Vagina (tissue), 2 donors: ENCODE measurements at regions not wholly inside any gene's neighbourhood (a gene's known extent, or its start where the extent isn't known, plus 50 kb on each side); places are given as distances from the start of the nearest gene placed in this dataset.

Experiments used
- DNase-seq, 2 donors: peaks; one replicate each; pipeline ENCODE4 v3.0.0-alpha.2; 2017; ENCODE audit errors: extremely low spot score in 2 of 2
- H3K27ac ChIP-seq: fragments of 200-600 bp; sonication (generic); one replicate; pipeline ENCODE4 v1.5.1; 2019
- H3K27me3 ChIP-seq: fragments of 200-600 bp; sonication (generic); one replicate; pipeline ENCODE4 v1.5.1; 2019
- H3K36me3 ChIP-seq, 2 donors: fragments of 200-600 bp; sonication (generic); one replicate each; pipeline ENCODE4 v1.5.1; 2017 to 2019
- H3K4me1 ChIP-seq: fragments of 200-600 bp; sonication (generic); one replicate; pipeline ENCODE4 v1.5.1; 2019
- H3K4me3 ChIP-seq, 2 donors: fragments of 200-600 bp; sonication (generic); 1 replicate in 1 of 2; 2 replicates in 1 of 2; pipeline ENCODE4 v1.5.1; 2016 to 2019
- H3K9me3 ChIP-seq: fragments of 200-600 bp; sonication (generic); one replicate; pipeline ENCODE4 v1.5.1; 2019
- CTCF ChIP-seq, 3 experiments: fragments of 450-650 bp in 2 of 3; fragments of 200-600 bp in 1 of 3; sonication (generic) in 1 of 3; IDR thresholded peaks; one replicate each; pipeline ENCODE4 v1.5.1; 2017 to 2019; ENCODE audit warnings: antibody characterized with exemption in 3 of 3, mild to moderate bottlenecking in 2 of 3, moderate library complexity in 2 of 3
- POLR2A ChIP-seq, 2 donors: fragments of 450-650 bp; IDR thresholded peaks; one replicate each; pipeline ENCODE4 v1.6.1; 2017; ENCODE audit warnings: antibody characterized with exemption in 2 of 2, mild to moderate bottlenecking in 2 of 2, moderate library complexity in 2 of 2
- POLR2AphosphoS5 ChIP-seq, 2 donors: sonication (generic); formaldehyde crosslinking; IDR thresholded peaks; one replicate each; pipeline ENCODE4 v1.9.0; 2017; ENCODE audit warnings: antibody characterized with exemption in 2 of 2, mild to moderate bottlenecking in 2 of 2, low read depth in 1 of 2; ENCODE audit not compliant: insufficient read depth in 1 of 2
- intact Hi-C: fragments of 100-400 bp; cut with DNase I; formaldehyde crosslinking; loops from one replicate; pipeline ENCODE4 v1.15.1; 2023

GRCh38 chr11:36730761-36731160, 132.7 kb upstream of the RAG2 start:
- H3K27ac ChIP-seq: no peak overlapping the region
- no peaks in the 10 kb centered on the region for H3K4me1 ChIP-seq
- no peak for DNase-seq
- no peaks in the 10 kb centered on the region for H3K9me3 ChIP-seq
- H3K27me3 ChIP-seq: no peaks in the 10 kb centered on the region
- intact Hi-C loops: no loop called here
- no peak overlapping the region for H3K4me3 ChIP-seq
- H3K36me3 ChIP-seq: no peaks in the 10 kb centered on the region
- TF ChIP-seq POLR2AphosphoS5 (IDR thresholded peaks at IDR 0.05; ENCODE audit: insufficient read depth in 1 of 2, low read depth in 1 of 2) (no peak), CTCF (IDR thresholded peaks at IDR 0.05) (no peak), POLR2A (IDR thresholded peaks at IDR 0.05) (no peak)

- Histone ChIP-seq H3K4me3 (no peak overlapping the region), H3K27ac (no peak overlapping the region), H3K4me1 (no peaks in the 10 kb centered on the region), H3K36me3 (no peaks in the 10 kb centered on the region), H3K9me3 (no peaks in the 10 kb centered on the region), H3K27me3 (no peaks in the 10 kb centered on the region)
- TF ChIP-seq POLR2AphosphoS5 (IDR thresholded peaks at IDR 0.05; ENCODE audit: insufficient read depth in 1 of 2, low read depth in 1 of 2) (no peak), CTCF (IDR thresholded peaks at IDR 0.05) (no peak), POLR2A (IDR thresholded peaks at IDR 0.05) (no peak)
- no peak for DNase-seq
- intact Hi-C loops: no loop called here
These were observed 131.8 kb upstream of the RAG2 start for GRCh38 chr11:36729825-36730224.

GRCh38 chr11:36726420-36726819, 128.4 kb upstream of the RAG2 start:
- Histone ChIP-seq H3K4me3 (no peak overlapping the region), H3K4me1 (no peaks in the 10 kb centered on the region), H3K36me3 (no peaks in the 10 kb centered on the region), H3K9me3 (no peaks in the 10 kb centered on the region), H3K27ac (no peak overlapping the region), H3K27me3 (no peaks in the 10 kb centered on the region)
- no peak for TF ChIP-seq POLR2AphosphoS5 (IDR thresholded peaks at IDR 0.05; ENCODE audit: insufficient read depth in 1 of 2, low read depth in 1 of 2)
- TF ChIP-seq POLR2A (IDR thresholded peaks at IDR 0.05): no peak
- intact Hi-C loops: no loop called here
- DNase-seq: no peak

GRCh38 chr11:36724742-36725385, 126.8 kb upstream of the RAG2 start:
- Histone ChIP-seq H3K4me3 (no peak overlapping the region), H3K27ac (no peak overlapping the region), H3K9me3 (no peaks in the 10 kb centered on the region), H3K36me3 (no peaks in the 10 kb centered on the region), H3K27me3 (no peaks in the 10 kb centered on the region), H3K4me1 (no peaks in the 10 kb centered on the region)
- TF ChIP-seq POLR2AphosphoS5 (IDR thresholded peaks at IDR 0.05; ENCODE audit: insufficient read depth in 1 of 2, low read depth in 1 of 2) (no peak), CTCF (IDR thresholded peaks at IDR 0.05) (no peak), POLR2A (IDR thresholded peaks at IDR 0.05) (no peak)
- DNase-seq: no peak
- intact Hi-C loops: no loop called here

- DNase-seq: no peak
- no peak for TF ChIP-seq POLR2AphosphoS5 (IDR thresholded peaks at IDR 0.05; ENCODE audit: insufficient read depth in 1 of 2, low read depth in 1 of 2)
- TF ChIP-seq CTCF (IDR thresholded peaks at IDR 0.05): no peak
- no peak for TF ChIP-seq POLR2A (IDR thresholded peaks at IDR 0.05)
- intact Hi-C loops: no loop called here
- H3K4me3 ChIP-seq: no peak overlapping the region
- no peaks in the 10 kb centered on the region for H3K27me3 ChIP-seq
- H3K36me3 ChIP-seq: no peaks in the 10 kb centered on the region
- no peaks in the 10 kb centered on the region for H3K9me3 ChIP-seq
- no peak overlapping the region for H3K27ac ChIP-seq
- no peaks in the 10 kb centered on the region for H3K4me1 ChIP-seq
These were observed 124.4 kb upstream of the RAG2 start for GRCh38 chr11:36722421-36722820.
